Stimulated activated naive CD8-positive, alpha-beta T cell treated with anti-CD3 and anti-CD28 coated beads, Interleukin-15, Interleukin-2, amounts not matched to agents 100 ng/mL and 50 ng/mL, for 24 hours (primary cell): ENCODE measurements at regions not wholly inside any gene's neighbourhood (a gene's known extent, or its start where the extent isn't known, plus 50 kb on each side); places are given as distances from the start of the nearest gene placed in this dataset.

Experiments
- H3K27ac Mint-ChIP-seq: one replicate; pipeline ENCODE4 v1.8.0; 2021; ENCODE audit warnings: mild to moderate bottlenecking, mixed read lengths
- H3K27me3 Mint-ChIP-seq: one replicate; pipeline ENCODE4 v1.8.0; 2021; ENCODE audit warnings: mixed read lengths
- H3K36me3 Mint-ChIP-seq: one replicate; pipeline ENCODE4 v1.8.0; 2021; ENCODE audit warnings: low read depth, mixed read lengths
- H3K4me1 Mint-ChIP-seq: one replicate; pipeline ENCODE4 v1.8.0; 2021; ENCODE audit warnings: low read depth, mixed read lengths
- H3K4me3 Mint-ChIP-seq: one replicate; pipeline ENCODE4 v1.8.0; 2021; ENCODE audit warnings: mild to moderate bottlenecking, mixed read lengths
- H3K9me3 Mint-ChIP-seq: one replicate; pipeline ENCODE4 v1.8.0; 2021; ENCODE audit warnings: mixed read lengths

DNA sequence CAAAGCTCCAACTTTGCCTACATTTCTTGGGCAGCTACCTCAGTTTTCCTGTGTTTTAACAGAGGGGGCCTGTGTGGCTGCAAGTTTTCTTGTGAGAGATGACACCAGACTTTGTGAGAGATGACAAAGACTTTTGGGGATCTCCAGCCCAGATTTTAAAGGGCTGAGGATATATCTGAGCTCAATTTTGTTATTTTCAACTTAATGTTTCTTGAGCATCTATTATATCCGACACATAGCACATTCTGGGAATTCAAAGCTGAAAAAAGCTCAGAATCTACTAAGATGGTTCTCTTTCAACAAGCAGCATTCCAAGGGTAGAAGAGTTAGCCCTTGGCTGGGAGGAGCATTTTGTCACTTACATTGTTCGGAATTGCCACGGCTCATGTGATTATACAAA is 53.4 kb upstream of the PTGFRN start:
- Mint-ChIP-seq H3K4me1 (peaks cover 19% of the 10 kb centered on the region), H3K4me3 (no peak overlapping the region), H3K9me3 (no peaks in the 10 kb centered on the region), H3K27ac (no peak overlapping the region), H3K36me3 (no peaks in the 10 kb centered on the region), H3K27me3 (no peaks in the 10 kb centered on the region)

DNA sequence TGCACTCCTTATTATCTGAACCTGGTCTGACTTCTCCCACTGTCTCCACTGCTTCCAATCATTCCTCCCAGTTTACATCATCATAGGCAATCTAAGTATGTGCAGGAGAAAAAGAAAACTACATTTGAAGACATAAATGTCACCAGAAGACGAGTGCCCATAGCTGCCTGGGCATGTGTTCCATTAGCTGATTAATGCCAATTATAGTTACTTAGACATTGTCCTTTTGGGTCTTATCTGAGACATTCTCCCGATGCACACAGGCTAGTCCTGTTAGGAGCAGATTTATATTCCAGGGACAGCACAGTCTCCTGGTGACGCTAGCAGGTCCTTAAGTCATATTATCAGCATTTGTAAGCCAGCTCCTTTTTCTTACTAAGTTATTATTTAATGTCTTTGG is 52.6 kb upstream of the PTGFRN start:
- Mint-ChIP-seq H3K27me3 (no peaks in the 10 kb centered on the region), H3K4me3 (no peak overlapping the region), H3K9me3 (no peaks in the 10 kb centered on the region), H3K36me3 (no peaks in the 10 kb centered on the region), H3K4me1 (peaks cover 19% of the 10 kb centered on the region), H3K27ac (no peak overlapping the region)
